CD4-positive, alpha-beta T cell (primary cell): ENCODE measurements at regions not wholly inside any gene's neighbourhood (a gene's known extent, or its start where the extent isn't known, plus 50 kb on each side); places are given as distances from the start of the nearest gene placed in this dataset.

Experiments used
- ATAC-seq: fragments of 200-7000 bp; cut with Tn5 transposase; one replicate; pipeline ENCODE4 v1.10.0; 2022; ENCODE audit warnings: mild to moderate bottlenecking; ENCODE audit not compliant: poor library complexity
- CTCF ChIA-PET: fragments of 350-600 bp; sonication (Branson Sonifier 250); formaldehyde crosslinking; loops from one replicate; lab custom pipeline; 2021; ENCODE audit warnings: antibody characterized with exemption, inconsistent platforms; lab: Charles Lee
- POLR2A ChIA-PET: fragments of 350-600 bp; sonication (Branson Sonifier 250); formaldehyde crosslinking; loops from one replicate; lab custom pipeline; 2021; ENCODE audit warnings: antibody characterized with exemption, inconsistent platforms; lab: Charles Lee
- DNase-seq, 14 experiments: peaks; one replicate each; pipeline ENCODE4 v3.0.0-alpha.2; 2013 to 2020; ENCODE audit warnings: mixed read lengths in 2 of 14
- H3K27ac ChIP-seq, 2 donors: one replicate each; pipeline versions ENCODE4 v1.5.1 to v1.7.0; 2013; ENCODE audit warnings: low read length in 2 of 2, low read depth in 1 of 2, mild to moderate bottlenecking in 1 of 2
- H3K27me3 ChIP-seq, 2 experiments: 1 replicate in 1 of 2; 2 replicates in 1 of 2; pipeline versions ENCODE4 v1.6.1 to v1.7.0; 2013; ENCODE audit warnings: low read length in 2 of 2, control low read depth in 1 of 2, mild to moderate bottlenecking in 1 of 2, moderate library complexity in 1 of 2; ENCODE audit not compliant: insufficient read depth in 2 of 2, control insufficient read depth in 1 of 2
- H3K36me3 ChIP-seq: one replicate; pipeline ENCODE4 v1.6.1; 2013; ENCODE audit warnings: low read length, control low read depth; ENCODE audit not compliant: insufficient read depth
- H3K4me1 ChIP-seq: one replicate; pipeline ENCODE4 v1.6.1; 2013; ENCODE audit warnings: low read length, control low read depth; ENCODE audit not compliant: insufficient read depth
- H3K4me3 ChIP-seq: one replicate; pipeline ENCODE4 v1.5.1; 2013; ENCODE audit warnings: mild to moderate bottlenecking, low read length, moderate library complexity
- H3K9me3 ChIP-seq, 2 experiments: 1 replicate in 1 of 2; 2 replicates in 1 of 2; pipeline versions ENCODE4 v1.6.1 to v1.7.0; 2013; ENCODE audit warnings: low read length in 2 of 2, mild to moderate bottlenecking in 2 of 2, control low read depth in 1 of 2, moderate library complexity in 1 of 2; ENCODE audit not compliant: control insufficient read depth in 1 of 2, insufficient read depth in 1 of 2
- H3K27ac Mint-ChIP-seq: one replicate; pipeline ENCODE4 v1.8.0; 2020; ENCODE audit warnings: mixed read lengths
- H3K27me3 Mint-ChIP-seq: one replicate; pipeline ENCODE4 v1.8.0; 2021; ENCODE audit warnings: mixed read lengths
- H3K36me3 Mint-ChIP-seq: one replicate; pipeline ENCODE4 v1.8.0; 2021; ENCODE audit warnings: low read depth, mixed read lengths
- H3K4me1 Mint-ChIP-seq: one replicate; pipeline ENCODE4 v1.8.0; 2021; ENCODE audit warnings: low read depth, mixed read lengths
- H3K4me3 Mint-ChIP-seq: one replicate; pipeline ENCODE4 v1.8.0; 2020; ENCODE audit warnings: mild to moderate bottlenecking, mixed read lengths
- H3K9me3 Mint-ChIP-seq: one replicate; pipeline ENCODE4 v1.8.0; 2020; ENCODE audit warnings: mixed read lengths
- intact Hi-C, 2 experiments: fragments of 100-400 bp; cut with DNase I in 1 of 2; cut with micrococcal nuclease in 1 of 2; formaldehyde crosslinking; loops; one replicate each; pipeline versions ENCODE4 v1.15.1 to v1.9.0; 2023 to 2025; cut with DNase I, micrococcal nuclease
- TF ChIP-seq, protein P1 (sequence below): fragments of 200-600 bp; IDR thresholded peaks from one replicate; pipeline ENCODE4 v1.8.0; 2022; ENCODE audit warnings: antibody characterized with exemption, mild to moderate bottlenecking

DNA sequence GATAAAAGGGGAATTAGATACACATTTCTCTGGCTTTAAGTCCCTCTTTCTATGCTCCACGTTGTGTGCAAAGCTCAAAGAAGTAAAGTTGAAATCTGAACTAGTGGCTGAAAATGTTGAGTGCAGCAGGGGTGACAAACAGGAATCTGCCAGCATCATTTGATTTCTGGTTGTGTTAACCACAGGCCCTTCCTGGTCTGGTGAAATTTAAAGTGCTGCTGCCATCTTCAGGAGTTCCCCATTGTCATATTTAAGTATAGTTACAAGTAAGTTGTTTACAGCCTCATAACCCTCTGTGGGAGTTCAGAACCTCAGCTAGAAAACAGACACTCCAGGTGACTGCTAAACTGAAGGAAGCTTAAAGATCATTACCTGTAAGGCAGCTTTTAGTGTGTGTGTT lies 90.9 kb upstream of the CCDC196 start:
- H3K27ac ChIP-seq = no peak overlapping the region
- ATAC-seq (peak; percentile 41), DNase-seq (peak in 3 of 14 experiments; percentile 47 to 56 (median 53))
- no peak overlapping the region for H3K4me3 Mint-ChIP-seq
- no peaks in the 10 kb centered on the region for H3K36me3 ChIP-seq
- no peaks in the 10 kb centered on the region for H3K9me3 ChIP-seq
- no peaks in the 10 kb centered on the region for H3K36me3 Mint-ChIP-seq
- CTCF ChIA-PET = no interaction called here
- H3K4me3 ChIP-seq = no peak overlapping the region
- no peaks in the 10 kb centered on the region for H3K4me1 ChIP-seq
- no peak overlapping the region for H3K27ac Mint-ChIP-seq
- H3K27me3 ChIP-seq = no peaks in the 10 kb centered on the region
- TF ChIP-seq, protein P1, sequence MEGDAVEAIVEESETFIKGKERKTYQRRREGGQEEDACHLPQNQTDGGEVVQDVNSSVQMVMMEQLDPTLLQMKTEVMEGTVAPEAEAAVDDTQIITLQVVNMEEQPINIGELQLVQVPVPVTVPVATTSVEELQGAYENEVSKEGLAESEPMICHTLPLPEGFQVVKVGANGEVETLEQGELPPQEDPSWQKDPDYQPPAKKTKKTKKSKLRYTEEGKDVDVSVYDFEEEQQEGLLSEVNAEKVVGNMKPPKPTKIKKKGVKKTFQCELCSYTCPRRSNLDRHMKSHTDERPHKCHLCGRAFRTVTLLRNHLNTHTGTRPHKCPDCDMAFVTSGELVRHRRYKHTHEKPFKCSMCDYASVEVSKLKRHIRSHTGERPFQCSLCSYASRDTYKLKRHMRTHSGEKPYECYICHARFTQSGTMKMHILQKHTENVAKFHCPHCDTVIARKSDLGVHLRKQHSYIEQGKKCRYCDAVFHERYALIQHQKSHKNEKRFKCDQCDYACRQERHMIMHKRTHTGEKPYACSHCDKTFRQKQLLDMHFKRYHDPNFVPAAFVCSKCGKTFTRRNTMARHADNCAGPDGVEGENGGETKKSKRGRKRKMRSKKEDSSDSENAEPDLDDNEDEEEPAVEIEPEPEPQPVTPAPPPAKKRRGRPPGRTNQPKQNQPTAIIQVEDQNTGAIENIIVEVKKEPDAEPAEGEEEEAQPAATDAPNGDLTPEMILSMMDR = no peak
- H3K9me3 Mint-ChIP-seq = no peaks in the 10 kb centered on the region
- H3K4me1 Mint-ChIP-seq = no peaks in the 10 kb centered on the region
- POLR2A ChIA-PET = interaction anchor here (1.2 kb wide), 1 partner anchor 36 kb away, joined by 3 read pairs; no protein-coding TSS in a partner anchor
- intact Hi-C loops = no loop called here
- H3K27me3 Mint-ChIP-seq = no peaks in the 10 kb centered on the region

- Histone ChIP-seq H3K27me3 (no peaks in the 10 kb centered on the region), H3K9me3 (no peaks in the 10 kb centered on the region), H3K27ac (no peak overlapping the region), H3K4me3 (no peak overlapping the region), H3K4me1 (no peaks in the 10 kb centered on the region), H3K36me3 (no peaks in the 10 kb centered on the region)
- intact Hi-C loops = no loop called here
- CTCF ChIA-PET = interaction anchor here (0.9 kb wide), 1 partner anchor 37 kb away, joined by 4 read pairs; no protein-coding TSS in a partner anchor
- no peak for ATAC-seq
- H3K36me3 Mint-ChIP-seq = no peaks in the 10 kb centered on the region
- POLR2A ChIA-PET = interaction anchor here (1.2 kb wide), 1 partner anchor 37 kb away, joined by 3 read pairs; no protein-coding TSS in a partner anchor
- H3K4me3 Mint-ChIP-seq = no peak overlapping the region
- TF ChIP-seq, protein P1 = no peak
- H3K27me3 Mint-ChIP-seq = no peaks in the 10 kb centered on the region
- H3K27ac Mint-ChIP-seq = no peak overlapping the region
- no peaks in the 10 kb centered on the region for H3K9me3 Mint-ChIP-seq
- no peak for DNase-seq
- no peaks in the 10 kb centered on the region for H3K4me1 Mint-ChIP-seq
Measured at GRCh38 chr14:66396164-66396563, 90.0 kb upstream of the CCDC196 start.

DNA sequence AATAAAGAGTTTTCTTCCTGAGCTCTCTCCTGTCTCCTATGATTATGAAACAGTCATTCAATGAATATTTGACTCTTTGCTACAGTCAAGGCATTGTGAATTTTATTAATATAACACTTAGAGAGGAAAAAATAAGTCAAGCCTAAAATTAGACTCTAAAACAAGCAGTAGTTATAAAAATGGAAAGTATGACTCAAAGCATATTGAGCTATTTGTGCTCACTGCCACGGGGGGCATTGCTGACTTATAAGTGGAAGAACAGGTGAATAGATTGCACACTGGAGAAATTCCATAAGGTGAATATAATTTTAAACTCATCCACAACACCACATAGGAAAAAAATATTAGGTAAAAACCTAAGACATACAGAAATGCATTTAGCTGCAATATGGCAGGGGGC lies 87.7 kb upstream of the CCDC196 start:
- H3K36me3 Mint-ChIP-seq = no peaks in the 10 kb centered on the region
- CTCF ChIA-PET = no interaction called here
- H3K4me3 Mint-ChIP-seq = no peak overlapping the region
- H3K27ac Mint-ChIP-seq = no peak overlapping the region
- no peak overlapping the region for H3K4me3 ChIP-seq
- no peaks in the 10 kb centered on the region for H3K4me1 Mint-ChIP-seq
- TF ChIP-seq, protein P1 = no peak
- ATAC-seq = no peak
- POLR2A ChIA-PET = no interaction called here
- H3K27ac ChIP-seq = no peak overlapping the region
- H3K4me1 ChIP-seq = no peaks in the 10 kb centered on the region
- H3K27me3 ChIP-seq = no peaks in the 10 kb centered on the region
- intact Hi-C loops = no loop called here
- no peaks in the 10 kb centered on the region for H3K9me3 ChIP-seq
- no peaks in the 10 kb centered on the region for H3K36me3 ChIP-seq
- H3K9me3 Mint-ChIP-seq = no peaks in the 10 kb centered on the region
- H3K27me3 Mint-ChIP-seq = no peaks in the 10 kb centered on the region
- DNase-seq = no peak
